SK-N-SH (cell line): ENCODE measurements at regions not wholly inside any gene's neighbourhood (a gene's known extent, or its start where the extent isn't known, plus 50 kb on each side); places are given as distances from the start of the nearest gene placed in this dataset.

Source experiments
- CTCF ChIA-PET: fragments of 300-600, 350-600 bp; formaldehyde crosslinking; extraction: SDS; loops from one replicate; lab custom pipeline; 2021; lab: Yijun Ruan, JAX
- POLR2A ChIA-PET: fragments of 350-600 bp; sonication (Branson Sonifier 250); formaldehyde crosslinking; extraction: SDS; loops from one replicate; lab custom pipeline; 2020; ENCODE audit warnings: antibody characterized with exemption, inconsistent platforms; lab: Yijun Ruan, JAX
- DNase-seq: peaks from one replicate; pipeline ENCODE4 v3.0.0; 2012
- H2AFZ ChIP-seq: fragments of 200-600 bp; sonication (generic); 2 replicates; pipeline ENCODE4 v1.8.1; 2016; ENCODE audit warnings: antibody characterized with exemption, mild to moderate bottlenecking, low read depth
- H3F3A ChIP-seq: fragments of 200-600 bp; sonication (generic); replicated peaks from 2 replicates; pipeline ENCODE3; 2016; ENCODE audit warnings: antibody characterized with exemption, mild to moderate bottlenecking; ENCODE audit not compliant: insufficient read depth
- H3K27ac ChIP-seq, 2 experiments: fragments of 200-500 bp in 1 of 2; fragments of 200-600 bp in 1 of 2; sonication (Bioruptor generic) in 1 of 2; sonication (generic), shearing (Covaris generic) in 1 of 2; 2 replicates each; pipeline versions ENCODE4 v1.5.1 to v1.6.1; 2014 to 2016; ENCODE audit warnings: low read depth in 2 of 2, inconsistent platforms in 1 of 2, low read length in 1 of 2, mild to moderate bottlenecking in 1 of 2, mixed read lengths in 1 of 2
- H3K27me3 ChIP-seq: fragments of 200-600 bp; sonication (generic), shearing (Covaris generic); 2 replicates; pipeline ENCODE4 v1.6.1; 2016; ENCODE audit warnings: mixed run types; ENCODE audit not compliant: insufficient read depth
- H3K36me3 ChIP-seq, 2 experiments: fragments of 200-500 bp in 1 of 2; fragments of 200-600 bp in 1 of 2; sonication (Bioruptor generic) in 1 of 2; sonication (generic) in 1 of 2; replicated peaks in 1 of 2; 2 replicates each; pipeline versions ENCODE3 to v1.5.1; 2014 to 2016; ENCODE audit warnings: low read length in 1 of 2, mild to moderate bottlenecking in 1 of 2; ENCODE audit not compliant: insufficient read depth in 2 of 2, control insufficient read depth in 1 of 2
- H3K4me1 ChIP-seq, 2 experiments: fragments of 200-500 bp in 1 of 2; fragments of 200-600 bp in 1 of 2; sonication (Bioruptor generic) in 1 of 2; sonication (generic), shearing (Covaris generic) in 1 of 2; 2 replicates each; pipeline versions ENCODE4 v1.5.1 to v1.6.1; 2014 to 2016; ENCODE audit warnings: low read depth in 1 of 2, low read length in 1 of 2, mixed run types in 1 of 2; ENCODE audit not compliant: insufficient read depth in 2 of 2, control insufficient read depth in 1 of 2
- H3K4me2 ChIP-seq: fragments of 200-600 bp; sonication (generic), shearing (Covaris generic); 2 replicates; pipeline ENCODE4 v1.6.1; 2017; ENCODE audit warnings: mixed run types
- H3K4me3 ChIP-seq, 2 experiments: fragments of 200-500 bp in 1 of 2; fragments of 200-600 bp in 1 of 2; sonication (Bioruptor generic) in 1 of 2; sonication (generic), shearing (Covaris generic) in 1 of 2; 2 replicates each; pipeline versions ENCODE4 v1.5.1 to v1.8.1; 2014 to 2016; ENCODE audit warnings: low read depth in 2 of 2, inconsistent platforms in 1 of 2, low read length in 1 of 2, mild to moderate bottlenecking in 1 of 2, mixed read lengths in 1 of 2, moderate library complexity in 1 of 2
- H3K79me2 ChIP-seq: fragments of 200-600 bp; sonication (generic); 2 replicates; pipeline ENCODE4 v1.8.1; 2017; ENCODE audit warnings: mild to moderate bottlenecking; ENCODE audit not compliant: insufficient read depth
- H3K9ac ChIP-seq: fragments of 200-600 bp; sonication (generic); 2 replicates; pipeline ENCODE4 v1.6.1; 2017; ENCODE audit warnings: mixed run types
- H3K9me2 ChIP-seq: fragments of 200-600 bp; sonication (generic); 2 replicates; pipeline ENCODE4 v1.6.1; 2017; ENCODE audit warnings: mixed run types
- H3K9me3 ChIP-seq: fragments of 200-600 bp; sonication (generic); 2 replicates; pipeline ENCODE4 v1.6.1; 2017; ENCODE audit warnings: mixed run types, mild to moderate bottlenecking, moderate library complexity
- H4K20me1 ChIP-seq: fragments of 200-600 bp; sonication (generic); 2 replicates; pipeline ENCODE4 v1.6.1; 2017; ENCODE audit warnings: mild to moderate bottlenecking, mixed run types; ENCODE audit not compliant: insufficient read depth
- CHD2 ChIP-seq: fragments of 150-350 bp; IDR thresholded peaks from 2 replicates; pipeline ENCODE4 v1.6.1; 2018; ENCODE audit warnings: low read length; ENCODE audit not compliant: partially characterized antibody
- EP300 ChIP-seq, 2 experiments: IDR thresholded peaks; 2 replicates each; pipeline versions ENCODE4 v1.4.0 to v1.6.1; 2012; ENCODE audit warnings: borderline replicate concordance in 1 of 2, low read depth in 1 of 2, low read length in 1 of 2
- FOSL2 ChIP-seq: IDR thresholded peaks from 2 replicates; pipeline ENCODE4 v1.4.0; 2012; ENCODE audit warnings: low read depth, mild to moderate bottlenecking, moderate library complexity, borderline replicate concordance
- FOXJ3 ChIP-seq: sonication (generic); formaldehyde crosslinking; IDR thresholded peaks from 2 replicates; pipeline ENCODE4 v1.5.1; 2020; ENCODE audit warnings: mild to moderate bottlenecking, missing genetic modification reagents
- GATA2 ChIP-seq: sonication (generic); formaldehyde crosslinking; IDR thresholded peaks from 2 replicates; pipeline ENCODE4 v1.5.0; 2020; ENCODE audit warnings: mild to moderate bottlenecking, missing genetic modification reagents
- JUND ChIP-seq: IDR thresholded peaks from 2 replicates; pipeline ENCODE4 v1.4.0; 2012
- MEF2A ChIP-seq: IDR thresholded peaks from 2 replicates; pipeline ENCODE4 v1.4.0; 2012; ENCODE audit warnings: low read depth, borderline replicate concordance
- NFIC ChIP-seq: IDR thresholded peaks from 2 replicates; pipeline ENCODE4 v1.4.0; 2012; ENCODE audit warnings: borderline replicate concordance
- NRF1 ChIP-seq: IDR thresholded peaks from 2 replicates; pipeline ENCODE4 v1.6.1; 2012; ENCODE audit warnings: low read depth, mild to moderate bottlenecking, low read length
- PBX3 ChIP-seq: IDR thresholded peaks from 2 replicates; pipeline ENCODE4; 2012
- REST ChIP-seq: IDR thresholded peaks from 2 replicates; pipeline ENCODE4 v1.6.1; 2012; ENCODE audit warnings: mild to moderate bottlenecking, low read depth, low read length, moderate library complexity
- TCF12 ChIP-seq: IDR thresholded peaks from 2 replicates; pipeline ENCODE4 v1.4.0; 2012
- WGBS: methylation state at CpG from one replicate; pipeline ENCODE4 v1.1.6; 2017; ENCODE audit warnings: low lambda C conversion rate; 5-methylcytosine and 5-hydroxymethylcytosine counted together

- ChIA-PET POLR2A (no interaction called here), CTCF (no interaction called here)
- Histone ChIP-seq H3F3A (peaks cover 12% of the 10 kb centered on the region), H3K27ac (no peak overlapping the region), H3K4me3 (no peak overlapping the region), H3K4me2 (no peak overlapping the region), H3K9me3 (no peaks in the 10 kb centered on the region), H3K36me3 (no peaks in the 10 kb centered on the region)
- 85% methylated on average over 5 of the region's 5 CpGs for WGBS
- DNase-seq, result no peak
- no peak for TF ChIP-seq JUND
- no peak for TF ChIP-seq NRF1
- TF ChIP-seq CHD2, result no peak
- no peak for TF ChIP-seq REST
- TF ChIP-seq, all 33 proteins: peak for 0
- H2AFZ ChIP-seq, result peak overlapping the region; percentile 4; the same call in 1 of the 2 replicates
- H4K20me1 ChIP-seq, result no peaks in the 10 kb centered on the region
- no peaks in the 10 kb centered on the region for H3K9me2 ChIP-seq
- no peak overlapping the region for H3K9ac ChIP-seq
- no peaks in the 10 kb centered on the region for H3K79me2 ChIP-seq
- H3K27me3 ChIP-seq, result no peaks in the 10 kb centered on the region
- H3K4me1 ChIP-seq, result peaks cover 6 to 15% of the 10 kb centered on the region in 2 experiments; a peak in 3 of 4 replicates
These were observed 306.7 kb downstream of the NR2F1-AS1 start for GRCh38 chr5:93274291-93274690.

GRCh38 chr5:93273176-93273575 lies 307.8 kb downstream of the NR2F1-AS1 start:
- POLR2A ChIA-PET, result no interaction called here
- no peak for DNase-seq
- peak; percentile 63 for TF ChIP-seq JUND
- TF ChIP-seq CHD2, result no peak
- no peak for TF ChIP-seq GATA2 (CRISPR knock-in tag)
- peak; percentile 64; the same call in 1 of the 2 replicates for TF ChIP-seq FOSL2
- TF ChIP-seq MEF2A, result 0 out of 2 replicates have a peak, but pooled peaks have one; percentile 26
- peak in 1 of 2 experiments; percentile 46; a peak in 1 of 4 replicates for TF ChIP-seq EP300 (IDR thresholded peaks at IDR 0.05; ENCODE audit: borderline replicate concordance in 1 of 2, low read depth in 1 of 2, low read length in 1 of 2)
- peak; percentile 54; the same call in 1 of the 2 replicates for TF ChIP-seq NFIC
- TF ChIP-seq TCF12, result peak; percentile 55
- no peak for TF ChIP-seq FOXJ3
- TF ChIP-seq PBX3, result peak; percentile 52
- H3K27me3 ChIP-seq, result no peaks in the 10 kb centered on the region
- H3K27ac ChIP-seq, result no peak overlapping the region
- H3F3A ChIP-seq, result peaks cover 4% of the 10 kb centered on the region
- H4K20me1 ChIP-seq, result no peaks in the 10 kb centered on the region
- 62% methylated on average over 2 of the region's 2 CpGs for WGBS
- no peak overlapping the region for H3K4me3 ChIP-seq
- peaks cover 0 to 7% of the 10 kb centered on the region in 2 experiments; a peak in 3 of 4 replicates for H3K4me1 ChIP-seq
- no peak overlapping the region for H3K9ac ChIP-seq
- CTCF ChIA-PET, result no interaction called here
- no peaks in the 10 kb centered on the region for H3K79me2 ChIP-seq
- no peaks in the 10 kb centered on the region for H3K36me3 ChIP-seq
- H3K9me3 ChIP-seq, result no peaks in the 10 kb centered on the region
- H3K9me2 ChIP-seq, result no peaks in the 10 kb centered on the region
- no peak overlapping the region for H3K4me2 ChIP-seq
- no peak overlapping the region for H2AFZ ChIP-seq
